MCF 10A (cell line): ENCODE measurements at regions not wholly inside any gene's neighbourhood (a gene's known extent, or its start where the extent isn't known, plus 50 kb on each side); places are given as distances from the start of the nearest gene placed in this dataset.

ENCODE experiments used
- BruUV-seq: library from RNA; stranded (reverse); fragments of 400-500 nt; replicated peaks from 2 replicates; lab custom pipeline; 2021; lab: Mats Ljungman, UMichigan
- CTCF ChIA-PET: fragments of 300-600 bp; sonication (Branson Sonifier 250); formaldehyde crosslinking; extraction: SDS; loops from one replicate; lab custom pipeline; 2021; ENCODE audit warnings: antibody characterized with exemption, inconsistent platforms; lab: Yijun Ruan, JAX
- POLR2A ChIA-PET: fragments of 300-600, 350-650 bp; sonication (Branson Sonifier 250); formaldehyde crosslinking; extraction: SDS; loops from one replicate; lab custom pipeline; 2020; ENCODE audit warnings: antibody characterized with exemption, inconsistent platforms; lab: Yijun Ruan, JAX
- DNase-seq: peaks from one replicate; pipeline ENCODE4 v3.0.0-alpha.2; 2018; ENCODE audit not compliant: unreplicated experiment
- H3K27ac Mint-ChIP-seq: one replicate; pipeline ENCODE4 v1.8.0; 2022; ENCODE audit warnings: mild to moderate bottlenecking, low read depth, mixed read lengths; ENCODE audit not compliant: unreplicated experiment
- H3K27me3 Mint-ChIP-seq: one replicate; pipeline ENCODE4 v1.8.0; 2022; ENCODE audit warnings: mixed read lengths; ENCODE audit not compliant: insufficient read depth, unreplicated experiment
- H3K36me3 Mint-ChIP-seq: one replicate; pipeline ENCODE4 v1.8.0; 2022; ENCODE audit warnings: mild to moderate bottlenecking, moderate library complexity, mixed read lengths; ENCODE audit not compliant: insufficient read depth, unreplicated experiment
- H3K4me1 Mint-ChIP-seq: one replicate; pipeline ENCODE4 v1.8.0; 2022; ENCODE audit warnings: mixed read lengths; ENCODE audit not compliant: insufficient read depth, unreplicated experiment
- H3K4me3 Mint-ChIP-seq: one replicate; pipeline ENCODE4 v1.8.0; 2022; ENCODE audit warnings: mild to moderate bottlenecking, moderate library complexity, mixed read lengths; ENCODE audit not compliant: unreplicated experiment
- H3K9me3 Mint-ChIP-seq: one replicate; pipeline ENCODE4 v1.8.0; 2022; ENCODE audit warnings: mixed read lengths; ENCODE audit not compliant: unreplicated experiment
- CTCF ChIP-seq: fragments of 200-600 bp; IDR thresholded peaks from one replicate; pipeline ENCODE4 v1.8.0; 2022; ENCODE audit warnings: antibody characterized with exemption, mild to moderate bottlenecking; ENCODE audit not compliant: unreplicated experiment
- intact Hi-C: fragments of 100-400 bp; cut with micrococcal nuclease; formaldehyde crosslinking; loops from 2 replicates; pipeline ENCODE4 v1.14.1; 2022

- no peak for TF ChIP-seq CTCF
- H3K27ac Mint-ChIP-seq, result peak overlapping the region; percentile 79
- peak overlapping the region; percentile 41 for H3K4me3 Mint-ChIP-seq
- BruUV-seq, result no TSS peak
- intact Hi-C loops, result loop anchor here (2.0 kb wide), 2 partner anchors 143 to 201 kb away; no protein-coding TSS in a partner anchor
- H3K9me3 Mint-ChIP-seq, result no peaks in the 10 kb centered on the region
- CTCF ChIA-PET, result interaction anchor here (0.6 to 2.1 kb wide), 6 partner anchors 47 to 498 kb away, joined by 3 to 10 read pairs (median 3); no protein-coding TSS in a partner anchor
- no peaks in the 10 kb centered on the region for H3K27me3 Mint-ChIP-seq
- peaks cover 42% of the 10 kb centered on the region for H3K4me1 Mint-ChIP-seq
- H3K36me3 Mint-ChIP-seq, result no peaks in the 10 kb centered on the region
- POLR2A ChIA-PET, result interaction anchor here (0.5 to 5.6 kb wide), 2 partner anchors 35 to 90 kb away, joined by 3 to 52 read pairs; no protein-coding TSS in a partner anchor
- peak; percentile 65 for DNase-seq
These were observed 199.8 kb downstream of the JCAD start for GRCh38 chr10:29859521-29860130.

- Mint-ChIP-seq H3K4me3 (no peak overlapping the region), H3K9me3 (no peaks in the 10 kb centered on the region), H3K27ac (peak overlapping the region; percentile 3), H3K4me1 (peaks cover 42% of the 10 kb centered on the region), H3K36me3 (no peaks in the 10 kb centered on the region), H3K27me3 (no peaks in the 10 kb centered on the region)
- CTCF ChIA-PET, result interaction anchor here (0.6 to 2.1 kb wide), 11 partner anchors 9 to 263 kb away, joined by 3 to 10 read pairs (median 4); partner anchors contain the start of gene SVIL
- intact Hi-C loops, result loop anchor here (1.0 to 2.0 kb wide), 4 partner anchors 89 to 200 kb away; no protein-coding TSS in a partner anchor
- TF ChIP-seq CTCF, result no peak
- POLR2A ChIA-PET, result interaction anchor here (0.6 to 5.6 kb wide), 7 partner anchors 19 to 225 kb away, joined by 3 to 52 read pairs (median 3); partner anchors contain the start of gene SVIL
- no peak for DNase-seq
- BruUV-seq, result no TSS peak
These were observed 200.6 kb downstream of the JCAD start for GRCh38 chr10:29858702-29859267.

GRCh38 chr10:29857843-29858701 lies 201.3 kb downstream of the JCAD start:
- DNase-seq, result peak; percentile 83
- Mint-ChIP-seq H3K4me1 (peaks cover 38% of the 10 kb centered on the region), H3K27me3 (no peaks in the 10 kb centered on the region), H3K9me3 (no peaks in the 10 kb centered on the region), H3K36me3 (no peaks in the 10 kb centered on the region), H3K4me3 (no peak overlapping the region), H3K27ac (peak overlapping the region; percentile 3)
- POLR2A ChIA-PET, result interaction anchor here (0.7 to 5.6 kb wide), 7 partner anchors 18 to 225 kb away, joined by 3 to 52 read pairs (median 3); partner anchors contain the start of gene SVIL
- no TSS peak for BruUV-seq
- CTCF ChIA-PET, result interaction anchor here (0.6 to 1.7 kb wide), 12 partner anchors 10 to 262 kb away, joined by 3 to 10 read pairs (median 4); partner anchors contain the start of gene SVIL
- intact Hi-C loops, result loop anchor here (1.0 to 2.0 kb wide), 4 partner anchors 89 to 199 kb away; no protein-coding TSS in a partner anchor
- TF ChIP-seq CTCF, result peak; percentile 68
